WI38 (cell line): ENCODE measurements at regions not wholly inside any gene's neighbourhood (a gene's known extent, or its start where the extent isn't known, plus 50 kb on each side); places are given as distances from the start of the nearest gene placed in this dataset.
"Not testable (repeated sequence)": the region's sequence is repeated elsewhere in the genome, so short reads cannot be mapped to it uniquely, and the experiment has no call there.

Experiments used
- H3K4me3 ChIP-seq: 2 replicates; pipeline ENCODE4 v1.5.1; 2011; ENCODE audit warnings: low read depth, mild to moderate bottlenecking, control low read depth, low read length
- TF ChIP-seq, protein P1 (sequence below): IDR thresholded peaks from 2 replicates; pipeline ENCODE4 v1.5.1; 2012; ENCODE audit warnings: low read depth, mild to moderate bottlenecking, control low read depth, low read length

DNA sequence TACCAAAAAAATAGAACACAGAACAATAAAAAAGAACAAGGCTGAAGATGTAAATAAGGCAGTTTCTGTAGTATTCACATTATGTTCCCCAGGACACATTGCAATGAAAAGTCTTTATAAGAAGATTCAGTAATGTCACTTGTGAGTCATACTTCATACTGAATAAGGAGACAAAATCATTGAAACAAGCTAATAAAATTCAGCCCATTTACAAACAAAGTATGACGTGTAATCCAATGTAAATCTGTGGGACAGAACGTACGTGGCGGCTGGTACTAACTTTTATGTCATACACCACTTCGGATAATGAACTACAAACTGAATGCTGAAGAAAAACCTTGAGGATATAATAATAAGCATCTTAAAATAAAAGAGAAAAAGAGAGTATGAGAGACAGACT lies 512.8 kb upstream of the MIR17HG start:
- TF ChIP-seq, protein P1, sequence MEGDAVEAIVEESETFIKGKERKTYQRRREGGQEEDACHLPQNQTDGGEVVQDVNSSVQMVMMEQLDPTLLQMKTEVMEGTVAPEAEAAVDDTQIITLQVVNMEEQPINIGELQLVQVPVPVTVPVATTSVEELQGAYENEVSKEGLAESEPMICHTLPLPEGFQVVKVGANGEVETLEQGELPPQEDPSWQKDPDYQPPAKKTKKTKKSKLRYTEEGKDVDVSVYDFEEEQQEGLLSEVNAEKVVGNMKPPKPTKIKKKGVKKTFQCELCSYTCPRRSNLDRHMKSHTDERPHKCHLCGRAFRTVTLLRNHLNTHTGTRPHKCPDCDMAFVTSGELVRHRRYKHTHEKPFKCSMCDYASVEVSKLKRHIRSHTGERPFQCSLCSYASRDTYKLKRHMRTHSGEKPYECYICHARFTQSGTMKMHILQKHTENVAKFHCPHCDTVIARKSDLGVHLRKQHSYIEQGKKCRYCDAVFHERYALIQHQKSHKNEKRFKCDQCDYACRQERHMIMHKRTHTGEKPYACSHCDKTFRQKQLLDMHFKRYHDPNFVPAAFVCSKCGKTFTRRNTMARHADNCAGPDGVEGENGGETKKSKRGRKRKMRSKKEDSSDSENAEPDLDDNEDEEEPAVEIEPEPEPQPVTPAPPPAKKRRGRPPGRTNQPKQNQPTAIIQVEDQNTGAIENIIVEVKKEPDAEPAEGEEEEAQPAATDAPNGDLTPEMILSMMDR = no peak
- H3K4me3 ChIP-seq = no peak overlapping the region

DNA sequence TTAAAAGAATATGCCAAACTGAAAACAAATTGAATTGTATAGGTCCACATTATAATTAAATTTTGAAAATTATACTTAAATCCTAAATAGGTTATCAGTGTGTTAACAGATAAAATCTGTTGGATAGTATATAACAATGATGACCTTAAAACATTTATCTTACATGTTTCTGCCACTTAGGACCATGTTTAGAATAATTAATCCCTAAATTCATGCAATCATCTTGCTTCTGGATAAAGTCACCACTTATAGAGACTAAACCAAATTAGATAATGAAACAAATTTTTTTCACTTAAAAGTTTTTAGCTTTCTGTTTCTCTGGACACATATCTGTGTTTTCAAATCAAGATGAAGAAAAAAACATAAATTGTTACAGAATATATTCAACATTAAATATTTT lies 511.7 kb upstream of the MIR17HG start:
- TF ChIP-seq, protein P1 = no peak
- no peak overlapping the region for H3K4me3 ChIP-seq

DNA sequence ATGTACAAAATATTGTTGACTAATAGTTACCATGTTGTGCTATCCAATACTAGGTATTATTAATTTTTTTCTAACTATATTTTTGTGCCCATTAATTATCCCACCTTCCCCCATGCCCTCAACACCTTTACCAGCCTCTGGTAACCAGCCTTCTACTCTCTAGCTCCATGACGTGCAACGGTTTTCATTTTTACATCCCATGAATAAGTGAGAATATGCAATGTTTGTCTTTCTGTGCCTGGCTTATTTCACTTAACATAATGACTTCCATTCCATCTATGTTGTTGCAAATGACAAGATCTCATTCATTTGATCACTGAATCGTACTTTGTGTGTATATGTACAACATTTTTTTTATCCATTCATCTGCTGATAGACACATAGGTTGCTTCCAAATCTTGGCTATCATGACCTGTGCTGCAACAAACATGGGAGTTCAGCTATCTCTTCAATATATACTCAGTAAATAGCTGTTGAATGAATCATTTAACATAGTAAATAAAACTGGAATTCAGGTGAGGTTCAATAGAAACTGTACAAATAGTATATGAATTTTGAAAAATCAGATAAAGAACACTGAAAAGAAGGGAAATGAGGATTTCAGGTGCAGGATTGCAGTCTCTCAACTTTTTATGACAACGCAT lies 509.0 kb upstream of the MIR17HG start:
- TF ChIP-seq, protein P1 = no peak
- no peak overlapping the region for H3K4me3 ChIP-seq

DNA sequence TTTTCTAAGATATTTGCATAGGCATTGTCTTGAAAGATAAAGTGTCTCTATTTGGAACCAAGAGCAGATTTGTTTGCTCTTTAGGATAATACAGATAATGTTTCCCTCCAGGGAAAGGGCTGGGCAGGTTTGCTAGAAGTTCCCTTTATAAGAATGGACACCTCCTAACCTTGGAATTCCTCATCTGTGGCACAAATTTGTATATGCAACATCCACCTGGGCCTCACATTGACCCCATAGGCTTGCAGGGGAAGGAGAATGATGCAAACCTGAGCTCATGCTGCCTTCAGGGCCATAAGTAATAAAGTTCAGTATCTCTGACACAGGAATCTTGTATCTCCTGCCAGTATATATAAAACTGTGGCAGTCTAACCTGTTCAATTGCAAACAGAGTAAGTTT lies 508.4 kb upstream of the MIR17HG start:
- TF ChIP-seq, protein P1 = no peak
- H3K4me3 ChIP-seq = no peak overlapping the region

DNA sequence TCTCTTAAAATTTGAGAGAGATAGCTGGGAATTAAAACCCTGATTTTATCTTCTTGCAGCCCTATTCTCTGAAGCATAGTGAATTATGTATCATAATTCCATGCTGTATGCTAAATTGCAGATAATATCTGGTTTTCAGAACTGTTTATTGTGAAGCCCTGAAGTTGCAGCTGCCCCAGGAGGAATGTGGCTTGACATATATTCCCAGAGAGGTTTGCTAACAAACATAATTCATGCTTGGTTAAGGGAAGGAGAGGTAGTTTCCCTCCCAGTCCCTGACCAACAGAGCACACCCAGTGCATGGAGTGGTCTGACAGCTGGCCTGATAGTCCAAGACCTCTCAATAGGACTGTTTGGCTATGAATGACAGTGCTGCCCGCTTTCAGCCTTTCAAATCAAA lies 500.6 kb upstream of the MIR17HG start:
- TF ChIP-seq, protein P1 = no peak
- no peak overlapping the region for H3K4me3 ChIP-seq

DNA sequence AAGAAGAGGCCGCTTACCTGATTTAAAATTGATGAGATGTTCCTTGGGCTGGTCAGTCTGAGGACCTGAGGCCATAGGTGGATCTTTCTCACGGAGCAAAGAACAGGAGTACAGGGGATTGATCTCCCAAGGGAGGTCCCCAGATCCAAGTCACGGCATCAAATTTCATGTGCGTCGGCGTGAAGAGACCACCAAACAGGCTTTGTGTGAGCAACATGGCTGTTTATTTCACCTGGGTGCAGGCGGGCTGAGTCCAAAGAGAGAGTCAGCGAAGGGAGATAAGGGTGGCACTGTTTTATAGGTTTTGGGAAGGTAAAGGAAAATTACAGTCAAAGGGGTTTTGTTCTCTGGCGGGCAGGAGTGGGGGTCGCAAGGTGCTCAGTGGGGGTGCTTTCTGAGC lies 493.8 kb upstream of the MIR17HG start:
- H3K4me3 ChIP-seq = not testable (repeated sequence)

DNA sequence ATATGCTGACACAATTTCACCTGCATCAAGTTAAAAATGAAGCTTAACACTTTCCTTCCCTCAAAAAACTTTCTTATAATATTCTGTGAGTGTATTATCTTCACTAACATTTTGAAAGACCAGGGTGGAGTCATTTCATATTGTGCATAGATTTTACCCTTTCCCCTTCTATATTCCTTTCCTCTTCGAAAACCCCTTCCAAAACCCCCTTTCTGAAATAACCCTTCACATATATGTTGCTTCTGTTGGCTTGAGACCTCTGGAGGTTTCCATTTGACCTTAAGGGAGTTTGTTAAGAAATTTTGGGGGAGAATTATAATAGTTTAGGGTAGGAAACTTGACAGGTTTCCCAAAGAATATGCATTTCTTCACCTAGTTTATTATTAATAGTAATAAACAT lies 489.6 kb upstream of the MIR17HG start:
- TF ChIP-seq, protein P1 = no peak
- no peak overlapping the region for H3K4me3 ChIP-seq

DNA sequence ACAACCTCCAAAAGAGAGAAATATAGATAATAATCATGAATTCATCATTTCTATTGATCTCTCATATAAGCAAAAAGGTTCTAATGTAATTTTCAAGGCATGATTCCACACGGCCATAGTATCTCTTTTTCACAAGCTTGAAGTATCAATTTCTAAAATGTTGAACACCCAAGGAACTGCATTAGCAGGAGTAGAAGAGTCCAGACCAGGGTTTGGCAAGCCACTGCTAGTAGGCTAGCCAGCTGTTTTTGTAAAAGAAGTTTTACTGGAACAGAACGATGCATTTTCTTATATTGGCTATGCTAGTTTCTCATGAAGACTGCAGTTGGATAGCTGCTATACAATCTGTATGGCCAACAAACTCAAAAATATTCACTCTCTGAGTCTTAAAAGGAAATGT lies 481.5 kb upstream of the MIR17HG start:
- TF ChIP-seq, protein P1 = no peak
- H3K4me3 ChIP-seq = no peak overlapping the region
